ENCODE measurements at regions not wholly inside any gene's neighbourhood (a gene's known extent, or its start where the extent isn't known, plus 50 kb on each side); places are given as distances from the start of the nearest gene placed in this dataset.

- no peak for DNase-seq
- TF ChIP-seq CTCF (IDR thresholded peaks at IDR 0.05), result no peak
- CTCF ChIA-PET, result no interaction called here
- no peaks in the 10 kb centered on the region for H3K27me3 Mint-ChIP-seq
- intact Hi-C loops (cut with micrococcal nuclease), result no loop called here
- H3K9me3 Mint-ChIP-seq, result no peaks in the 10 kb centered on the region
- POLR2A ChIA-PET, result no interaction called here
- H3K36me3 Mint-ChIP-seq (ENCODE audit: low read depth), result no peaks in the 10 kb centered on the region
- no peaks in the 10 kb centered on the region for H3K4me1 Mint-ChIP-seq
- ATAC-seq (ENCODE audit: low read depth), result no peak
- H3K4me3 Mint-ChIP-seq, result no peak overlapping the region
- no peak overlapping the region for H3K27ac Mint-ChIP-seq
Observed at GRCh38 chr6:21800948-21801438, 207.4 kb downstream of the SOX4 start.

- ChIA-PET CTCF (no interaction called here), POLR2A (no interaction called here)
- Mint-ChIP-seq H3K27me3 (no peaks in the 10 kb centered on the region), H3K4me3 (no peak overlapping the region), H3K36me3 (ENCODE audit: low read depth) (no peaks in the 10 kb centered on the region), H3K4me1 (no peaks in the 10 kb centered on the region), H3K27ac (no peak overlapping the region), H3K9me3 (no peaks in the 10 kb centered on the region)
- no peak for ATAC-seq (ENCODE audit: low read depth)
- no peak for TF ChIP-seq CTCF (IDR thresholded peaks at IDR 0.05)
- no peak for DNase-seq
- intact Hi-C loops (cut with micrococcal nuclease), result no loop called here
Observed at GRCh38 chr6:21801446-21802174, 208.1 kb downstream of the SOX4 start.

- ATAC-seq (ENCODE audit: low read depth) (no peak), DNase-seq (no peak)
- Mint-ChIP-seq H3K27ac (no peak overlapping the region), H3K36me3 (ENCODE audit: low read depth) (no peaks in the 10 kb centered on the region), H3K4me1 (no peaks in the 10 kb centered on the region), H3K9me3 (no peaks in the 10 kb centered on the region), H3K27me3 (no peaks in the 10 kb centered on the region), H3K4me3 (no peak overlapping the region)
- ChIA-PET CTCF (no interaction called here), POLR2A (no interaction called here)
- intact Hi-C loops (cut with micrococcal nuclease), result no loop called here
- no peak for TF ChIP-seq CTCF (IDR thresholded peaks at IDR 0.05)
Observed at GRCh38 chr6:21802175-21802822, 208.7 kb downstream of the SOX4 start.

- no peaks in the 10 kb centered on the region for H3K4me1 Mint-ChIP-seq
- no peak for TF ChIP-seq CTCF (IDR thresholded peaks at IDR 0.05)
- no peaks in the 10 kb centered on the region for H3K36me3 Mint-ChIP-seq (ENCODE audit: low read depth)
- H3K9me3 Mint-ChIP-seq, result no peaks in the 10 kb centered on the region
- ChIA-PET POLR2A (no interaction called here), CTCF (no interaction called here)
- H3K27me3 Mint-ChIP-seq, result no peaks in the 10 kb centered on the region
- no peak overlapping the region for H3K27ac Mint-ChIP-seq
- ATAC-seq (ENCODE audit: low read depth) (no peak), DNase-seq (no peak)
- intact Hi-C loops (cut with micrococcal nuclease), result no loop called here
- no peak overlapping the region for H3K4me3 Mint-ChIP-seq
Observed at GRCh38 chr6:21804941-21805610, 211.5 kb downstream of the SOX4 start.

- intact Hi-C loops (cut with micrococcal nuclease), result no loop called here
- no peak overlapping the region for H3K4me3 Mint-ChIP-seq
- TF ChIP-seq CTCF (IDR thresholded peaks at IDR 0.05), result no peak
- CTCF ChIA-PET, result no interaction called here
- POLR2A ChIA-PET, result no interaction called here
- DNase-seq, result no peak
- no peaks in the 10 kb centered on the region for H3K36me3 Mint-ChIP-seq (ENCODE audit: low read depth)
- no peak for ATAC-seq (ENCODE audit: low read depth)
- H3K9me3 Mint-ChIP-seq, result no peaks in the 10 kb centered on the region
- no peaks in the 10 kb centered on the region for H3K27me3 Mint-ChIP-seq
- no peaks in the 10 kb centered on the region for H3K4me1 Mint-ChIP-seq
- no peak overlapping the region for H3K27ac Mint-ChIP-seq
Observed at GRCh38 chr6:21807299-21808044, 213.9 kb downstream of the SOX4 start.

Measured in activated B cell treated with CpG ODN at 0.5 μM for 24 hours (primary cell).